H9 (cell line): ENCODE measurements at regions not wholly inside any gene's neighbourhood (a gene's known extent, or its start where the extent isn't known, plus 50 kb on each side); places are given as distances from the start of the nearest gene placed in this dataset.

ENCODE experiments used
- DNase-seq: peaks from one replicate; pipeline ENCODE4 v3.0.0-alpha.2; 2017
- H2AFZ ChIP-seq: one replicate; pipeline ENCODE4 v1.6.1; 2013; ENCODE audit warnings: mild to moderate bottlenecking, low read length, control low read depth, moderate library complexity
- H2AK5ac ChIP-seq: 2 replicates; pipeline ENCODE4 v1.6.1; 2013; ENCODE audit warnings: low read length, control low read depth, mixed read lengths; ENCODE audit not compliant: insufficient read length
- H2BK120ac ChIP-seq: one replicate; pipeline ENCODE4 v1.6.1; 2013; ENCODE audit warnings: low read depth, mild to moderate bottlenecking, low read length, control low read depth, inconsistent platforms; ENCODE audit not compliant: poor library complexity, severe bottlenecking
- H2BK12ac ChIP-seq: 2 replicates; pipeline ENCODE4 v1.6.1; 2013; ENCODE audit warnings: low read length, control low read depth, mixed read lengths, low read depth; ENCODE audit not compliant: insufficient read length
- H2BK15ac ChIP-seq: 2 replicates; pipeline ENCODE4 v1.6.1; 2013; ENCODE audit warnings: low read depth, low read length, control low read depth
- H2BK20ac ChIP-seq: one replicate; pipeline ENCODE4 v1.6.1; 2013; ENCODE audit warnings: low read depth, mild to moderate bottlenecking, low read length, control low read depth, inconsistent platforms; ENCODE audit not compliant: poor library complexity, severe bottlenecking
- H2BK5ac ChIP-seq: 2 replicates; pipeline ENCODE4 v1.6.1; 2013; ENCODE audit warnings: low read length, control low read depth, mixed read lengths; ENCODE audit not compliant: insufficient read length
- H3K14ac ChIP-seq: 2 replicates; pipeline ENCODE4 v1.6.1; 2013; ENCODE audit warnings: low read length, control low read depth; ENCODE audit not compliant: insufficient read depth
- H3K18ac ChIP-seq: 2 replicates; pipeline ENCODE4 v1.6.1; 2013; ENCODE audit warnings: low read depth, mild to moderate bottlenecking, mixed read lengths, low read length, control low read depth; ENCODE audit not compliant: insufficient read length
- H3K23ac ChIP-seq: 2 replicates; pipeline ENCODE4 v1.6.1; 2013; ENCODE audit warnings: low read length, control low read depth, mixed read lengths, low read depth; ENCODE audit not compliant: insufficient read length
- H3K23me2 ChIP-seq: 2 replicates; pipeline ENCODE4 v1.6.1; 2013; ENCODE audit warnings: low read depth, mild to moderate bottlenecking, mixed read lengths, low read length, control low read depth; ENCODE audit not compliant: insufficient read length, poor library complexity, severe bottlenecking
- H3K27ac ChIP-seq: 2 replicates; pipeline ENCODE4 v1.5.1; 2013; ENCODE audit warnings: low read length, control low read depth, mixed read lengths, low read depth; ENCODE audit not compliant: insufficient read length
- H3K27me3 ChIP-seq: 2 replicates; pipeline ENCODE4 v1.6.1; 2013; ENCODE audit warnings: low read length, control low read depth, inconsistent platforms; ENCODE audit not compliant: insufficient read depth
- H3K4ac ChIP-seq: 2 replicates; pipeline ENCODE4 v1.6.1; 2013; ENCODE audit warnings: low read depth, mild to moderate bottlenecking, control low read depth, inconsistent platforms, low read length, moderate library complexity
- H3K4me1 ChIP-seq: 2 replicates; pipeline ENCODE4 v1.6.1; 2013; ENCODE audit warnings: low read length, control low read depth, inconsistent platforms; ENCODE audit not compliant: insufficient read depth
- H3K4me2 ChIP-seq: 2 replicates; pipeline ENCODE4 v1.6.1; 2013; ENCODE audit warnings: low read length, control low read depth, mixed read lengths; ENCODE audit not compliant: insufficient read length, insufficient read depth
- H3K56ac ChIP-seq: 2 replicates; pipeline ENCODE4 v1.6.1; 2013; ENCODE audit warnings: low read depth, mild to moderate bottlenecking, mixed read lengths, low read length, control low read depth; ENCODE audit not compliant: insufficient read length
- H3K79me1 ChIP-seq: 2 replicates; pipeline ENCODE4 v1.6.1; 2013; ENCODE audit warnings: low read depth, mild to moderate bottlenecking, moderate library complexity, low read length, control low read depth, inconsistent platforms; ENCODE audit not compliant: insufficient read depth, poor library complexity, severe bottlenecking
- H3K79me2 ChIP-seq: 2 replicates; pipeline ENCODE4 v1.6.1; 2013; ENCODE audit warnings: low read length, control low read depth, inconsistent platforms; ENCODE audit not compliant: insufficient read depth
- H3K9ac ChIP-seq: 2 replicates; pipeline ENCODE4 v1.6.1; 2013; ENCODE audit warnings: low read length, control low read depth, mixed read lengths; ENCODE audit not compliant: insufficient read length; ENCODE audit errors: extremely low read depth
- H3K9me3 ChIP-seq: one replicate; pipeline ENCODE4 v1.6.1; 2013; ENCODE audit warnings: low read depth, low read length, inconsistent platforms; ENCODE audit not compliant: control insufficient read depth
- H3T11ph ChIP-seq: one replicate; pipeline ENCODE4 v1.6.1; 2013; ENCODE audit warnings: mild to moderate bottlenecking, low read length, control low read depth, inconsistent platforms
- H4K20me1 ChIP-seq: one replicate; pipeline ENCODE4 v1.6.1; 2013; ENCODE audit not compliant: control insufficient read depth, insufficient read length, insufficient read depth
- H4K5ac ChIP-seq: 2 replicates; pipeline ENCODE4 v1.6.1; 2013; ENCODE audit warnings: low read depth, mild to moderate bottlenecking, mixed read lengths, low read length, control low read depth; ENCODE audit not compliant: insufficient read length
- H4K8ac ChIP-seq: replicated peaks from 2 replicates; pipeline ENCODE4 v1.6.1; 2013; ENCODE audit warnings: low read length, control low read depth, mixed read lengths, low read depth; ENCODE audit not compliant: insufficient read length
- H4K91ac ChIP-seq: 2 replicates; pipeline ENCODE4 v1.6.1; 2013; ENCODE audit warnings: low read depth, mild to moderate bottlenecking, moderate library complexity, mixed read lengths, low read length, control low read depth; ENCODE audit not compliant: insufficient read length
- H3K27ac Mint-ChIP-seq, 3 experiments: 2 replicates in 2 of 3; 3 replicates in 1 of 3; pipeline ENCODE4 v1.8.0; 2020 to 2021; ENCODE audit warnings: mixed read lengths in 3 of 3, mild to moderate bottlenecking in 1 of 3, moderate library complexity in 1 of 3
- H3K27me3 Mint-ChIP-seq: 2 replicates; pipeline ENCODE4 v1.8.0; 2021; ENCODE audit warnings: low read depth, mild to moderate bottlenecking, moderate library complexity, mixed read lengths
- H3K36me3 Mint-ChIP-seq, 3 experiments: 2 replicates in 2 of 3; 3 replicates in 1 of 3; pipeline ENCODE4 v1.8.0; 2020 to 2021; ENCODE audit warnings: low read depth in 3 of 3, mixed read lengths in 3 of 3; ENCODE audit not compliant: insufficient read depth in 1 of 3
- H3K4me1 Mint-ChIP-seq, 2 experiments: 2 replicates each; pipeline ENCODE4 v1.8.0; 2020; ENCODE audit warnings: mixed read lengths in 2 of 2
- H3K4me3 Mint-ChIP-seq, 2 experiments: 2 replicates in 1 of 2; 3 replicates in 1 of 2; pipeline ENCODE4 v1.8.0; 2020 to 2021; ENCODE audit warnings: mild to moderate bottlenecking in 2 of 2, mixed read lengths in 2 of 2, moderate library complexity in 1 of 2
- H3K9me3 Mint-ChIP-seq, 2 experiments: 2 replicates in 1 of 2; 3 replicates in 1 of 2; pipeline ENCODE4 v1.8.0; 2020; ENCODE audit warnings: mild to moderate bottlenecking in 2 of 2, mixed read lengths in 2 of 2, moderate library complexity in 1 of 2
- CTCF ChIP-seq: fragments of 200-600 bp; sonication (generic); conservative IDR thresholded peaks from 3 replicates; pipeline ENCODE4 v1.8.0; 2021; ENCODE audit warnings: antibody characterized with exemption, mild to moderate bottlenecking
- WGBS: extraction: QIAGEN DNeasy Blood & Tissue Kit; methylation state at CpG from one replicate; pipeline ENCODE4 v1.1.7; 2013; ENCODE audit warnings: missing lambda C conversion rate, low lambda C conversion rate, mixed read lengths; ENCODE audit not compliant: insufficient read length; ENCODE audit errors: extremely low coverage; 5-methylcytosine and 5-hydroxymethylcytosine counted together

- H2BK120ac ChIP-seq: no peak overlapping the region
- no peak overlapping the region for H2BK20ac ChIP-seq
- Mint-ChIP-seq H3K27ac (no peak overlapping the region), H3K9me3 (peaks cover 17 to 21% of the 10 kb centered on the region in 2 experiments), H3K4me1 (no peaks in the 10 kb centered on the region), H3K4me3 (no peak overlapping the region), H3K36me3 (peaks cover 6 to 15% (median 7%) of the 10 kb centered on the region in 3 experiments), H3K27me3 (no peaks in the 10 kb centered on the region)
- no peak overlapping the region for H4K8ac ChIP-seq
- no peaks in the 10 kb centered on the region for H3K4me1 ChIP-seq
- H2BK15ac ChIP-seq: no peak overlapping the region
- no peak for TF ChIP-seq CTCF
- no peak overlapping the region for H2BK5ac ChIP-seq
- no peak overlapping the region for H4K5ac ChIP-seq
- no peak overlapping the region for H2AK5ac ChIP-seq
- DNase-seq: no peak
- no peak overlapping the region for H2AFZ ChIP-seq
- H2BK12ac ChIP-seq: no peak overlapping the region
- no peaks in the 10 kb centered on the region for H3K79me2 ChIP-seq
- no peak overlapping the region for H3K18ac ChIP-seq
- H3K14ac ChIP-seq: no peak overlapping the region
- H3K27me3 ChIP-seq: no peaks in the 10 kb centered on the region
- H4K91ac ChIP-seq: no peak overlapping the region
- H4K20me1 ChIP-seq: no peaks in the 10 kb centered on the region
- no peak overlapping the region for H3K56ac ChIP-seq
- no peak overlapping the region for H3K9ac ChIP-seq
- no peak overlapping the region for H3K4me2 ChIP-seq
- no peak overlapping the region for H3T11ph ChIP-seq
- H3K27ac ChIP-seq: no peak overlapping the region
- peaks cover 2% of the 10 kb centered on the region for H3K9me3 ChIP-seq
- H3K23me2 ChIP-seq: no peaks in the 10 kb centered on the region
- no CpG with 5 or more reads among the region's 1 CpG for WGBS
- H3K23ac ChIP-seq: no peak overlapping the region
- no peak overlapping the region for H3K4ac ChIP-seq
- no peaks in the 10 kb centered on the region for H3K79me1 ChIP-seq
Observed at GRCh38 chr3:118098827-118099226, 935.8 kb downstream of the IGSF11 start.
